Ishikawa (cell line): ENCODE measurements at regions not wholly inside any gene's neighbourhood (a gene's known extent, or its start where the extent isn't known, plus 50 kb on each side); places are given as distances from the start of the nearest gene placed in this dataset.

Source experiments
- CEBPB ChIP-seq: IDR thresholded peaks from 2 replicates; pipeline ENCODE4 v1.6.1; 2012
- CREB1 ChIP-seq: IDR thresholded peaks from 2 replicates; pipeline ENCODE4 v1.6.1; 2012; ENCODE audit warnings: low read depth
- EGR1 ChIP-seq: IDR thresholded peaks from 2 replicates; pipeline ENCODE4 v1.6.1; 2012
- EP300 ChIP-seq: IDR thresholded peaks from 2 replicates; pipeline ENCODE4 v1.6.1; 2012; ENCODE audit warnings: borderline replicate concordance
- FOXM1 ChIP-seq: IDR thresholded peaks from 2 replicates; pipeline ENCODE4 v1.6.1; 2012; ENCODE audit warnings: low read depth, borderline replicate concordance
- NFIC ChIP-seq: IDR thresholded peaks from 2 replicates; pipeline ENCODE4 v1.6.1; 2012
- RAD21 ChIP-seq: IDR thresholded peaks from 2 replicates; pipeline ENCODE4 v1.6.1; 2012; ENCODE audit warnings: low read depth
- TAF1 ChIP-seq: IDR thresholded peaks from 2 replicates; pipeline ENCODE4 v1.6.1; 2012; ENCODE audit warnings: low read depth, mild to moderate bottlenecking
- TCF12 ChIP-seq: IDR thresholded peaks from 2 replicates; pipeline ENCODE4 v1.6.1; 2012; ENCODE audit warnings: low read depth
- TEAD4 ChIP-seq: IDR thresholded peaks from 2 replicates; pipeline ENCODE4 v1.6.1; 2012
- YY1 ChIP-seq: IDR thresholded peaks from 2 replicates; pipeline ENCODE4 v1.6.1; 2012; ENCODE audit warnings: low read depth
- ZBTB7A ChIP-seq: IDR thresholded peaks from 2 replicates; pipeline ENCODE4 v1.6.1; 2012; ENCODE audit warnings: low read depth
- TF ChIP-seq, protein P1 (sequence below): IDR thresholded peaks from 2 replicates; pipeline ENCODE4 v1.6.1; 2012; ENCODE audit warnings: low read depth, mild to moderate bottlenecking
- TF ChIP-seq, protein P2 (sequence below): IDR thresholded peaks from 2 replicates; pipeline ENCODE4 v1.6.1; 2012
- TF ChIP-seq, protein P3 (sequence below): IDR thresholded peaks from 2 replicates; pipeline ENCODE4 v1.6.1; 2012

DNA sequence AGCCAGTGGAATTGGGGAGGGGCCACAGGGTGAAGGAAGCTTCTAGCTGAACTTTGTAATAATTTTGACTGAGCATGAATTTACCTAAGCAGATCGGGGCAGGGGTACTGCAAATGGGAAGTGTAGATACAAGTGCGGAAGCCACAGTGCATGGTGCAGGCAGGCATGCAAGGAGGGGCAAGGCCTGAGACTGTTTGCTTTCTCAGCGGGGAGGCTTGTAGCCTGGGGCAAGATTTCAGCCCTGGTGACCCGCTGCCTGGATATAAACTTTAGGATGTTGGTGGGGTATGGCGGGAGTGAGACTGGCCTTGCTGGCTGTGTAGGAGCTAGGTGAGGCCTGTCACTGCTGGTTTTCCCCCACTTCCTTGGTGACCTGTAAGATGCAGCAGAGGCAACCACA, 266.4 kb upstream of the PREP start:
- TF ChIP-seq ZBTB7A (no peak), CREB1 (no peak), TEAD4 (no peak), TCF12 (no peak), YY1 (no peak), EGR1 (no peak), FOXM1 (no peak), CEBPB (no peak)
- TF ChIP-seq, protein P1, sequence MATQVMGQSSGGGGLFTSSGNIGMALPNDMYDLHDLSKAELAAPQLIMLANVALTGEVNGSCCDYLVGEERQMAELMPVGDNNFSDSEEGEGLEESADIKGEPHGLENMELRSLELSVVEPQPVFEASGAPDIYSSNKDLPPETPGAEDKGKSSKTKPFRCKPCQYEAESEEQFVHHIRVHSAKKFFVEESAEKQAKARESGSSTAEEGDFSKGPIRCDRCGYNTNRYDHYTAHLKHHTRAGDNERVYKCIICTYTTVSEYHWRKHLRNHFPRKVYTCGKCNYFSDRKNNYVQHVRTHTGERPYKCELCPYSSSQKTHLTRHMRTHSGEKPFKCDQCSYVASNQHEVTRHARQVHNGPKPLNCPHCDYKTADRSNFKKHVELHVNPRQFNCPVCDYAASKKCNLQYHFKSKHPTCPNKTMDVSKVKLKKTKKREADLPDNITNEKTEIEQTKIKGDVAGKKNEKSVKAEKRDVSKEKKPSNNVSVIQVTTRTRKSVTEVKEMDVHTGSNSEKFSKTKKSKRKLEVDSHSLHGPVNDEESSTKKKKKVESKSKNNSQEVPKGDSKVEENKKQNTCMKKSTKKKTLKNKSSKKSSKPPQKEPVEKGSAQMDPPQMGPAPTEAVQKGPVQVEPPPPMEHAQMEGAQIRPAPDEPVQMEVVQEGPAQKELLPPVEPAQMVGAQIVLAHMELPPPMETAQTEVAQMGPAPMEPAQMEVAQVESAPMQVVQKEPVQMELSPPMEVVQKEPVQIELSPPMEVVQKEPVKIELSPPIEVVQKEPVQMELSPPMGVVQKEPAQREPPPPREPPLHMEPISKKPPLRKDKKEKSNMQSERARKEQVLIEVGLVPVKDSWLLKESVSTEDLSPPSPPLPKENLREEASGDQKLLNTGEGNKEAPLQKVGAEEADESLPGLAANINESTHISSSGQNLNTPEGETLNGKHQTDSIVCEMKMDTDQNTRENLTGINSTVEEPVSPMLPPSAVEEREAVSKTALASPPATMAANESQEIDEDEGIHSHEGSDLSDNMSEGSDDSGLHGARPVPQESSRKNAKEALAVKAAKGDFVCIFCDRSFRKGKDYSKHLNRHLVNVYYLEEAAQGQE, result no peak
- TF ChIP-seq, protein P2, sequence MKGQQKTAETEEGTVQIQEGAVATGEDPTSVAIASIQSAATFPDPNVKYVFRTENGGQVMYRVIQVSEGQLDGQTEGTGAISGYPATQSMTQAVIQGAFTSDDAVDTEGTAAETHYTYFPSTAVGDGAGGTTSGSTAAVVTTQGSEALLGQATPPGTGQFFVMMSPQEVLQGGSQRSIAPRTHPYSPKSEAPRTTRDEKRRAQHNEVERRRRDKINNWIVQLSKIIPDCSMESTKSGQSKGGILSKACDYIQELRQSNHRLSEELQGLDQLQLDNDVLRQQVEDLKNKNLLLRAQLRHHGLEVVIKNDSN, result no peak
- TF ChIP-seq, protein P3, sequence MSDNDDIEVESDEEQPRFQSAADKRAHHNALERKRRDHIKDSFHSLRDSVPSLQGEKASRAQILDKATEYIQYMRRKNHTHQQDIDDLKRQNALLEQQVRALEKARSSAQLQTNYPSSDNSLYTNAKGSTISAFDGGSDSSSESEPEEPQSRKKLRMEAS, result no peak

DNA sequence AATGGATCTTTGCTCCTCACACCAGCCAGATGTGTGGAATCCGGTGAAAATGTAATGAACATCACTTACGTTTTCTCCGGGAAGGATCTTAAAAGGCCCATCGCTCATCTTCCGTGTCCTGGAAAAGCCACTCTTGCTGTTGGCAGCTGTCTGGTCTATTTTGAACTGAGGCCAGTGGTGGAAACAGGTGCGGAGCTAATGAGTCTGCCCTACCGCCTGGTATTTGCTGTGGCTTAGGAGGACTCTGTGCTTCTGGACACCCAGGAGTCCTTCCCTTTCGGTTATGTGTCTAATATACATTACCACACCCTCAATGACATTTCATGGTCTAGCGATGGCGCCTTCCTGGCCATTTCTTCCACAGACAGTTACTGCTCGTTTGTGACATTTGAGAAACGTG, 264.2 kb upstream of the PREP start:
- TF ChIP-seq EP300 (no peak), CREB1 (no peak), RAD21 (no peak), NFIC (no peak), TCF12 (no peak), EGR1 (no peak), ZBTB7A (no peak), FOXM1 (no peak), YY1 (no peak)
- TF ChIP-seq, protein P3, result no peak

DNA sequence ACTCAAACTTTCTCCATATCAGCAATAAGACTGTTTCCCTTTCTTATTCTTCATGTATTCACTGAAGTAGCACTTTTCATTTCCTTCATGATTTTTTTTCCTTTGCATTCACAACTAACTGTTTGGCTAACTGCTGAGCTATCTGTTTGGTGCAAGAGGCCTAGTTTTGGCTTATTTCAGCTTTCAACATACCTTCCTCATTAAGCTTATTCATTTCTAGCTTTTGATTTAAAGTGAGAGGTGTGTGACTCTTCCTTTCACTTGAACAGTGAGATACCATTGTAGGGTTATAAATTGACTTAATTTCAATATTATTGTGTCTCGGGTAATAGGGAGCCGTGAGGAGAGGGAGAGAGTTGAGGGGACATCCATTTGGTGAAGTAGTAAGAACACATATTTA, 262.0 kb upstream of the PREP start:
- TF ChIP-seq TCF12 (no peak), TAF1 (no peak), ZBTB7A (no peak), RAD21 (no peak), CREB1 (no peak), NFIC (no peak), EP300 (no peak), YY1 (no peak), TEAD4 (no peak), FOXM1 (no peak), CEBPB (no peak), EGR1 (no peak)
- TF ChIP-seq, protein P3, result no peak
- TF ChIP-seq, protein P2, result no peak
- TF ChIP-seq, protein P1, result no peak

DNA sequence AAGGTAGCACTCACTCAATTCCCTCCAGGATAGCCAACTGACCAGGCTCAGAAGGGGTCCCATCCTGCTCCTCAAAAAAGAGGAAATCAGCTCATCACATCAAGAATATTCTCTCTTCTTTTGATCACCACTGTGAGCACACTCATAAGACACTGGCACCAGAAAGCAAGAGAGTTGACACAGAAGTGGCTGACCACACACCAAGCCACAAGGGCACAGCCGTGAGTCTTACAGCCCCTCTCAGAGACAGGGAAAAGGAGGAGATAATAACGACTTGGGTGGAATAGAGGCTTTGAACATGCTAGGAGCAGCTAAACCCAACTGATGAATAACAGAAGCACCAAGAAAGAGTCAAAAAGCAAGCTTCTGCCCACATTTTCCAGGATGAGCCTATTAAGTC, 249.1 kb upstream of the PREP start:
- TF ChIP-seq, protein P3, result no peak
- no peak for TF ChIP-seq NFIC
- no peak for TF ChIP-seq RAD21
- TF ChIP-seq, protein P2, result no peak
- no peak for TF ChIP-seq TAF1
- TF ChIP-seq TCF12, result no peak

DNA sequence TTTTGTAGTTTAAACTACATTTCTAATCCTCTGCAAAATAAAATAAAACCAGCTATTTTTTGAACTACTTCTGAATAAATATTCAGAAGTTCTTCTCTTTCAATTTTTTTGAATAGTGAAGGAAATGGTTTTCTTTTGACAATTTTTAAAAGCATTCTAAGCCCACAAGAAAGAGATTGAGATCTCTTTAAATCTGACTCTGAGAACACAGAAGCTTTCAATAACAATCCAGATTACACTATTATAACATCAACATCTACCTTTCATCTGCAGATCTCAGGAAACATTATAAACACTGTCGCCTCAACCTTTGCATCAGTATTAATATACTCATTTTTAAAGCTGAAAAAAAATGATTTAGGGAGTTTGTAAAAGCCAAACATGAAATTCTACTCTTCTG, 247.5 kb upstream of the PREP start:
- TF ChIP-seq, protein P3, result no peak
- TF ChIP-seq FOXM1 (no peak), EP300 (no peak), CREB1 (no peak), TCF12 (no peak), TAF1 (no peak), RAD21 (no peak), CEBPB (no peak), NFIC (no peak), ZBTB7A (no peak), YY1 (no peak), EGR1 (no peak), TEAD4 (no peak)
- TF ChIP-seq, protein P2, result no peak
- TF ChIP-seq, protein P1, result no peak
